A673 (cell line): ENCODE measurements at regions not wholly inside any gene's neighbourhood (a gene's known extent, or its start where the extent isn't known, plus 50 kb on each side); places are given as distances from the start of the nearest gene placed in this dataset.

Experiments used
- BruUV-seq: library from RNA; stranded (reverse); fragments of 400-500 nt; replicated peaks from 2 replicates; lab custom pipeline; 2021; lab: Mats Ljungman, UMichigan
- CTCF ChIA-PET: fragments of 300-600 bp; sonication (Branson Sonifier 250); formaldehyde crosslinking; loops from one replicate; lab custom pipeline; 2022; ENCODE audit warnings: antibody characterized with exemption; lab: Charles Lee
- POLR2A ChIA-PET: fragments of 300-600 bp; sonication (Branson Sonifier 250); formaldehyde crosslinking; loops from one replicate; lab custom pipeline; 2022; ENCODE audit warnings: antibody characterized with exemption; ENCODE audit not compliant: low non-redundant PET; lab: Charles Lee
- DNase-seq: peaks from one replicate; pipeline ENCODE4 v3.0.0-alpha.2; 2015; ENCODE audit warnings: low spot score
- H3K27ac ChIP-seq: fragments of 200-600 bp; sonication (generic); 2 replicates; pipeline ENCODE4 v1.5.1; 2016; ENCODE audit warnings: mixed run types, low read depth, mild to moderate bottlenecking, mixed read lengths, antibody characterized with exemption, low read length; ENCODE audit not compliant: poor library complexity, severe bottlenecking
- H3K27me3 ChIP-seq: fragments of 200-600 bp; sonication (generic); replicated peaks from 2 replicates; pipeline ENCODE4 v1.6.1; 2017; ENCODE audit warnings: mixed run types, low read depth, mild to moderate bottlenecking, mixed read lengths, antibody characterized with exemption, low read length; ENCODE audit not compliant: insufficient read depth, poor library complexity
- H3K36me3 ChIP-seq: fragments of 200-600 bp; sonication (generic); 2 replicates; pipeline ENCODE4 v1.6.1; 2016; ENCODE audit warnings: mixed run types, mild to moderate bottlenecking, mixed read lengths, antibody characterized with exemption, low read length; ENCODE audit not compliant: insufficient read depth, poor library complexity, severe bottlenecking
- H3K4me1 ChIP-seq: fragments of 200-600 bp; sonication (generic); 2 replicates; pipeline ENCODE4 v1.6.1; 2017; ENCODE audit warnings: mixed run types, mild to moderate bottlenecking, mixed read lengths, antibody characterized with exemption, low read length; ENCODE audit not compliant: insufficient read depth, poor library complexity, severe bottlenecking
- H3K4me3 ChIP-seq: fragments of 200-600 bp; sonication (generic); 2 replicates; pipeline ENCODE4 v1.5.1; 2016; ENCODE audit warnings: low read depth, mixed run types, mild to moderate bottlenecking, mixed read lengths, low read length; ENCODE audit not compliant: poor library complexity, severe bottlenecking
- H3K9me3 ChIP-seq: fragments of 200-600 bp; sonication (generic); 2 replicates; pipeline ENCODE4 v1.6.1; 2016; ENCODE audit warnings: mixed run types, low read depth, mild to moderate bottlenecking, mixed read lengths, antibody characterized with exemption, low read length; ENCODE audit not compliant: poor library complexity, severe bottlenecking
- CTCF ChIP-seq: fragments of 300-800, 200-600 bp; sonication (generic); conservative IDR thresholded peaks from 2 replicates; pipeline ENCODE4 v1.5.1; 2017; ENCODE audit warnings: low read depth, mild to moderate bottlenecking, antibody characterized with exemption, low read length, moderate library complexity, mixed read lengths
- EZH2 ChIP-seq: fragments of 200-600 bp; sonication (generic); IDR thresholded peaks from 2 replicates; pipeline ENCODE4 v1.6.1; 2017; ENCODE audit warnings: borderline replicate concordance, low read depth, mild to moderate bottlenecking, mixed read lengths, antibody characterized with exemption, low read length; ENCODE audit not compliant: poor library complexity, severe bottlenecking
- intact Hi-C: fragments of 100-400 bp; cut with micrococcal nuclease; formaldehyde crosslinking; loops from one replicate; pipeline ENCODE4 v1.10.0; 2022; ENCODE audit not compliant: unreplicated experiment

GRCh38 chr6:168989421-168989820 is 264.2 kb downstream of the THBS2 start:
- Histone ChIP-seq H3K4me1 (no peaks in the 10 kb centered on the region), H3K9me3 (no peaks in the 10 kb centered on the region), H3K4me3 (no peak overlapping the region), H3K27me3 (peaks cover 5% of the 10 kb centered on the region), H3K36me3 (no peaks in the 10 kb centered on the region), H3K27ac (no peak overlapping the region)
- intact Hi-C loops: no loop called here
- POLR2A ChIA-PET: no interaction called here
- no peak for TF ChIP-seq EZH2
- TF ChIP-seq CTCF: no peak
- BruUV-seq: no TSS peak
- CTCF ChIA-PET: no interaction called here
- no peak for DNase-seq

GRCh38 chr6:168988801-168989200 is 264.8 kb downstream of the THBS2 start:
- no peaks in the 10 kb centered on the region for H3K9me3 ChIP-seq
- DNase-seq: no peak
- TF ChIP-seq EZH2: no peak
- TF ChIP-seq CTCF: no peak
- intact Hi-C loops: no loop called here
- peaks cover 9% of the 10 kb centered on the region for H3K27me3 ChIP-seq
- no TSS peak for BruUV-seq
- no peak overlapping the region for H3K4me3 ChIP-seq
- H3K36me3 ChIP-seq: no peaks in the 10 kb centered on the region
- ChIA-PET POLR2A (no interaction called here), CTCF (no interaction called here)
- no peaks in the 10 kb centered on the region for H3K4me1 ChIP-seq
- H3K27ac ChIP-seq: no peak overlapping the region

- H3K4me3 ChIP-seq: no peak overlapping the region
- TF ChIP-seq EZH2: no peak
- no peak for TF ChIP-seq CTCF
- no peaks in the 10 kb centered on the region for H3K4me1 ChIP-seq
- no peak for DNase-seq
- no peak overlapping the region for H3K27ac ChIP-seq
- ChIA-PET POLR2A (no interaction called here), CTCF (no interaction called here)
- no TSS peak for BruUV-seq
- no peaks in the 10 kb centered on the region for H3K9me3 ChIP-seq
- H3K27me3 ChIP-seq: peaks cover 9% of the 10 kb centered on the region
- no peaks in the 10 kb centered on the region for H3K36me3 ChIP-seq
- intact Hi-C loops: no loop called here
Observed at GRCh38 chr6:168988280-168988679, 265.4 kb downstream of the THBS2 start.
